CMK (cell line): ENCODE measurements at regions not wholly inside any gene's neighbourhood (a gene's known extent, or its start where the extent isn't known, plus 50 kb on each side); places are given as distances from the start of the nearest gene placed in this dataset.

ENCODE experiments used
- DNase-seq: peaks from one replicate; pipeline ENCODE4 v3.0.0-alpha.2; 2010; ENCODE audit warnings: low read depth

GRCh38 chr2:128691526-128691925 is 372.9 kb upstream of the HS6ST1 start:
- no peak for DNase-seq

DNA sequence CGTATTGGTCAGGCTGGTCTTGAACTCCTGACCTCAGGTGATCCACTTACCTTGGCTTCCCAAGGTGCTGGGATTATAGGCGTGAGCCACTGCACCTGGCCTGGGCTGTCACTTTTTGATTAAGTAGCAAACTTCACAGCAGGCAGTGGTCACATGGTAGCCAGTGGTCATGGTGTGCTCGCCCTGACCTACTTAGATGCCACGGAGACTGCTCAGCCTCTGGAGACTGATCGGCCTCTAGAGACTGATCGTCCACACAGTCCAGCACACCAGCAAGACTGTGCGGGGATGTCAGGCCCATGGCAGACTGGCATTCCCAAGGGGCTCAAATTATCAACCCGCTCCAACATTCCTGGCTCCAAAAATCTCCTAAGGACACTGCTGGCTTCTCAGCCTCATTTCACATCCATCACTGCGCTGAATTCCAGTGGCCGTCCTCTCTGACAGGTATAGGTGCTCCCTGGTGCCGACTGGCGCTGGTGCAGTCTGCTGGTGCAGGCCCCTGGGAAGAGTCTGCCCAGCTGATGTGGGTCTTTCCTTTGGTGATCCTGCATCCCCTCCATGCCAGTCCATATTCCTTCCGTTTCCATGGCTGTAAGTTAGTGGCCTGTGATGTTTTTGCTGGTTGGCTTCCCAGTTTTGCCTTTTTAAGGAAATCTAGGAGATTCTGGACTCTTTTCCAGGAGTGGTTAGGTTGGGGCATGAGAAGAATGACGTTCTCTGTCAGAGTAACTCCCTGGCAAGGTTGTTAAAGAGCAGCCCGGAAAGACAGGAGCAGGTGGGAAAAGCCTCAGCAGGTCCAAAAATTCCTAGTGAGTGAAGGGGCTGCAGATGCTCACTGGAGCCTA is 374.5 kb upstream of the HS6ST1 start:
- no peak for DNase-seq

- DNase-seq, result no peak
These were observed 375.0 kb upstream of the HS6ST1 start for GRCh38 chr2:128693743-128694029.

DNA sequence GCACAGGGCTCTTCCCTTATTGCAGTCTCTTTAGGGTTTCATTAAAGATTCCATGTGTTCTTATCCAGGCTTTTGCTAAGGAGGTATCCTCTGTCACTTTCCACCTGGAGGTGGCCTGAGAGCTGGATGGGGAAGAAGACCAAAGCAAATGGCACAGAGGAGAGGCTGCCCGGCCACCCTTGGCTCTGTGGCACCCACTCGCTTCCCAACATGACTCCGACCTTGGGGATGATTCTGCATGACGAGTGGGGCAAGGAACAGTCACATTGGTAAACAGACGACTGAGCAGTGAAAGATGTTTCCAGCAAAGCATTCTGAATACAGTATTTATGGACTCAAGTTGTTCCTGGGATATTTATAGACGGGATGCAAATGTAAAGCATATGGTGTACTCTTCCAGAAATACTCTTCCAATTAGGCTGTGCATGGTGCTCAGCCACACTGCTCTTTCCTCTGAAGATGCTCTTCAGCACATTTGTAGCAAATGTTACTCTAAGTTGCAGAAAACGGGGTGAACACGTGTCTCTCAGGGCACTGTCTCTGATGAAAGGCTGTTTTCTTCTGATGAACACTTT is 377.1 kb upstream of the HS6ST1 start:
- no peak for DNase-seq

GRCh38 chr2:128696421-128696820 is 377.8 kb upstream of the HS6ST1 start:
- no peak for DNase-seq

DNA sequence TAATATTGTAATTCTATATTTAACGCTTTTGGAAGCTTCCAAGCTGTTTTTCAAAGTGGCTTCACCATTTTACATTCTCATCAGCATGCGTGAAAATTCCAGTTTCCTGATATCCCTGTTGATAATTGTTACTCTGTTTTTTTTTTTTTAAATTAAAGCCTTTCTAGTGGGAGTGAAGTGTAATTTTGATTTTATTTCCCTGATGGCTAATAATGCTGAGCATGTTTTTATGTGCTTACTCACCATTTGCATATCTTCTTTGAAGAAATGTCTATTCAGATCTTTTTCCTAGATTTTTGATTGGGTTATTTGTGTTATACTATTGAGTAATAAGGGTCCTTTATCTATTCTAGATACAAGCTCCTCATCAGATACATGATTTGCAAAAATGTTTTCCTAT is 382.8 kb upstream of the HS6ST1 start:
- DNase-seq, result no peak

DNA sequence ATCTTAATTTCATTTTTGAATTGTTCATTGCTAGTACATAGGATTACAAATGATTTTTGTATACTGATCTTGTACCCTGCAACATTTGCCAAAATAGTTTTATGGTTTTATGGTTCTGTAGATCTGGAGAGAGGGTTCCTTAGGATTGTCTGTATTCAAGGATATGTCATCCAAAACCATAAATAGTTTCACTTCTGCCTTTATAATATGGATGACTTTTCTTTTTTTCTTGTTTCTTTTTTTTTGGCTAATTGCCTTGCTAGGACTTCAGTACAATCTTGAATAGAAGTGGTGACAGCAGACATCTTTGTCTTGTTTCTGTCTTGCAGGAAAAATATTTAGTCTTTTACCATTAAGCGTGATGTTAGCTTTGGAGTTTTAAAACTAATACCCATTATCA is 383.9 kb upstream of the HS6ST1 start:
- DNase-seq, result no peak

- DNase-seq, result no peak
These were observed 389.6 kb upstream of the HS6ST1 start for GRCh38 chr2:128708106-128708816.

GRCh38 chr2:128710242-128710641 is 391.6 kb upstream of the HS6ST1 start:
- no peak for DNase-seq

- DNase-seq, result no peak
These were observed 392.1 kb upstream of the HS6ST1 start for GRCh38 chr2:128710729-128711128.

DNA sequence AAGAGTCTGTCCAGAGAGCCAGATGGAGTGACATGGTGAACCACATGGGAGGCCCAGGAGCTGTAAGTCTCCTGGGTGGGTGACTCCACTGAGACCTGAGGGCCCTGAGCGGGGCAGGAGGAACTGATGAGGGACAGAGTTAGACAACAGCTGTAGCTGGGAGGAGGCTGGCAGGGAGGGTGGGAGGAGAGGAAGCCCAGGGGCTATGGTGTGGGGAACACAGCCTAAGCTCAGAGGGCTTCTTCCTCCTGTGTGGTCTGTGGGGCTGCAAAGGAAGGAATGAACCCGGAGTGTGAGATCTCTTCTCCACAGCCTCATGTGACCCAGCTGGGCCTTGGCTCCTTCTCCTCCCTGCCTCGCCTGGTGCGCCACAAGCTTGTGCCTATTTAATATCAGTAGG is 395.6 kb upstream of the HS6ST1 start:
- DNase-seq, result no peak

DNA sequence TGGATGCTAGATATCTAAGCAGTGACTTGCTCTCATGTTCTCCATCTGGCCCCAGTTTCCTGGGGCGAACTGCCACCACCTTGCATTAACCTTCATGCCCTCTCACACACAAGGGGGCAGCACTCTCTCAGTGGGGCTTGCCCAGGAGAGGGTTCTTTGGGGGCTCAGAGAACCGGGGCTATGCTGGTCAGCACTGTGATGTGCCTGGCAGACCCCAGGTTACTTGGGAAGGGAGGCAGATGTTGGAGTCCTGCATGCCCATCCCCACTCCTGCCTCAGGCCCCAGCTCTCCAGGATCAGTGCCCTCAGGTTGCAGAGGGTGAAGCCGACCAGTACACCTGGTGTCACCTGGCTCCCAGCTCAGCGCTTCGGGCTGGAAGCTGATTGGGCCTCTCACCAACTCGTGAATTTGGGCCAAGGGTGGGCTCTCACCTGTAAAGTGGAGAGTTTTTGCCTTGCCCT is 396.2 kb upstream of the HS6ST1 start:
- no peak for DNase-seq

DNA sequence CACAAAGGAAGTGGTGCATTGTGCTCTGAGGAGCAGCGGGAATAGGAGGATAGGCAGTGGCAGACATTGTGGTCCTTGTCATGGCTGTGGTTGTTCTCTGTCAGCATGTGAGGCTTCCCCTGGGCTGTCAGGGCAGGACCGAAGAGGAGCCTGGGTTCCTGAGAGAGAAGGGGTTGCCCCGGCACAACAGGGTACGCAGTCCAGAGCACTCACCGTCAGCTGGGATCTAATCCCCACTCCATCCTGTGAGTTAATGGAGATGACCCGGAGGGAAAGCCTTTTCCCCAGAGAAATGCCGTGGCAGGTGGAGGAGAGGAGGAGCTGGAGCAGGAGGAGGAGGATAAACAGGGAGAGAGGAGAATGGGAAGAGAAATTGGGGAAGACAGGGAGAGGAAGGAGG is 396.7 kb upstream of the HS6ST1 start:
- DNase-seq, result no peak

GRCh38 chr2:128716299-128716721 is 397.6 kb upstream of the HS6ST1 start:
- no peak for DNase-seq

GRCh38 chr2:128717758-128718710 is 399.4 kb upstream of the HS6ST1 start:
- no peak for DNase-seq

- DNase-seq, result no peak
These were observed 401.7 kb upstream of the HS6ST1 start for GRCh38 chr2:128720080-128721022.

DNA sequence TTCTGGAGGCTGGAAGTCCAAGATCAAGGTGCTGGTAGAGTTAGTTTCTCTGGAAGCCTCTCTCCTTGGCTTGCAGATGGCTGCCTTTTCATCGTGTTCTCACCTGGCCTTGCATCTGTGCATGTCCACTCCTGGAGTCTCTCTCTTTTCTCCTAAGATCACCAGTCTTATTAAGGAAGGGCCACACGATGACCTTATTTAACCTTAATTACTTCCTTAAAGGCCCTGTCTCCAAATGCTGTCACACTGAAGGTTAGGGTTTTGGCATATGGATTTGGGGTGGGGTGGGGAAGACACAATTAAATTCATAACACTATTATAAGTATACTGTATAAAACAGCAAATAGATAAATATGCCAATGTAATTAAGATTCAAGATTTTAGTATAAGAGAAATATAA is 402.4 kb upstream of the HS6ST1 start:
- no peak for DNase-seq

- DNase-seq, result no peak
These were observed 403.8 kb upstream of the HS6ST1 start for GRCh38 chr2:128722489-128722888.

GRCh38 chr2:128724547-128724946 is 405.9 kb upstream of the HS6ST1 start:
- no peak for DNase-seq

DNA sequence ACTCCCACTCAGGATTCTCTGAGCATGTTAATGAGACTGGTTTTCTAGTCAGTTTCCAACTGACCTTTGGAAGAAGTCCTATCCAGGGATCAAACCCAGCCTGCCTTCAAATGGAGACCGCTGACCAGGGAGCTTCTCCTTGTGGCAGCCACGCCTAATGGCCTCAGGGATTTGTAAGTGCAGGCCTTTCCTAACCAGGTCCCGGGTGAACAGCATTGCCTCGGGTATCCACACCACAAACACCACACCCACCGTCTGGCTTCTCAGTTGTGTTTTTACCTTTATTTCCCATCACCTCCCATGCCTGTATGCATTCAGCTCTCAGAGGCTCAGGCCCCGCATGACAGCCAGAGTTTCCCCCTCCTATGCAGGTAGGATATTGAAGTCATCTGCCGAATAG is 406.3 kb upstream of the HS6ST1 start:
- no peak for DNase-seq

DNA sequence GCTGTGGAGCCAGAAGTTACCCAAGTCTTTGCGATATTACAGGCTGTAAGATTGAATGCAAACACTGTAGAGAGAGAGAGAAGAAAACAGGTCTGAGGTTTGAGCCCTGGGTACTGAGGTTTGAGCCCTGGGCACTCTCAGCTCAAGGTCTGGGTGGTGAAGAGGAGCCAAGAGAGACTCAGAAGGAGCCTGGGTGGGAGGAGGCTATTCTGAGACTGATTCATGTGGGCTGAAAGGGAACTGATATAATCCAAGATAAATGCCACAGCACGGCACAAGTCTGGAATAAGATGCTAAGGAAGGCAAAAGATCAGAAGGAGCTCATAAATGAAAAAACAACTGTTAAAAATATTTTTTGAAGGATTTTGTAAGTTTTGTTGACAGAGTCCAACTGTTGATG is 407.6 kb upstream of the HS6ST1 start:
- DNase-seq, result no peak
